ENCODE measurements at regions not wholly inside any gene's neighbourhood (a gene's known extent, or its start where the extent isn't known, plus 50 kb on each side); places are given as distances from the start of the nearest gene placed in this dataset.
A peak's percentile ranks its signal among the peaks of the same experiment; 100 is the strongest.

GRCh38 chr14:77985211-77985615 is 185.0 kb upstream of the NRXN3 start:
- H3K4me1 ChIP-seq (ENCODE audit: insufficient read depth, low read length, poor library complexity, severe bottlenecking), result peaks cover 23% of the 10 kb centered on the region

GRCh38 chr14:77986773-77987172 is 183.4 kb upstream of the NRXN3 start:
- H3K27me3 ChIP-seq (ENCODE audit: insufficient read depth, low read length, poor library complexity, severe bottlenecking), result no peaks in the 10 kb centered on the region
- no peaks in the 10 kb centered on the region for H4K20me1 ChIP-seq (ENCODE audit: insufficient read depth, low read length, poor library complexity, severe bottlenecking)
- H2AFZ ChIP-seq (ENCODE audit: low read length), result no peak overlapping the region
- H3K9me2 ChIP-seq (replicated peaks; ENCODE audit: low read depth, low read length), result no peaks in the 10 kb centered on the region
- no peak for TF ChIP-seq CTCF (conservative IDR thresholded peaks at IDR 0.05; ENCODE audit: low read length)
- no peak for TF ChIP-seq EZH2phosphoT487 (IDR thresholded peaks at IDR 0.05; ENCODE audit: borderline replicate concordance)
- H3F3A ChIP-seq (ENCODE audit: low read depth), result no peaks in the 10 kb centered on the region
- no peak overlapping the region for H3K4me3 ChIP-seq (ENCODE audit: low read length, poor library complexity, severe bottlenecking)
- peaks cover 22% of the 10 kb centered on the region for H3K4me1 ChIP-seq (ENCODE audit: insufficient read depth, low read length, poor library complexity, severe bottlenecking)
- H3K4me2 ChIP-seq (ENCODE audit: low read depth, low read length, poor library complexity, severe bottlenecking), result no peak overlapping the region
- no peaks in the 10 kb centered on the region for H3K9me3 ChIP-seq (ENCODE audit: insufficient read depth, low read depth, low read length)
- no peak overlapping the region for H3K9ac ChIP-seq (ENCODE audit: low read depth, low read length, poor library complexity, severe bottlenecking)
- no peaks in the 10 kb centered on the region for H3K79me2 ChIP-seq (ENCODE audit: insufficient read depth, low read length)
- H3K36me3 ChIP-seq (ENCODE audit: insufficient read depth, low read length), result no peaks in the 10 kb centered on the region

More at GRCh38 chr14:77985211-77985615, 185.0 kb upstream of the NRXN3 start:
- no peaks in the 10 kb centered on the region for H3K79me2 ChIP-seq (ENCODE audit: insufficient read depth, low read length)
- no peaks in the 10 kb centered on the region for H3K27me3 ChIP-seq (ENCODE audit: insufficient read depth, low read length, poor library complexity, severe bottlenecking)
- H3K9ac ChIP-seq (ENCODE audit: low read depth, low read length, poor library complexity, severe bottlenecking), result peak overlapping the region; percentile 33
- peak overlapping the region; percentile 60 for H3K4me2 ChIP-seq (ENCODE audit: low read depth, low read length, poor library complexity, severe bottlenecking)
- no peak for TF ChIP-seq CTCF (conservative IDR thresholded peaks at IDR 0.05; ENCODE audit: low read length)
- no peak for TF ChIP-seq EZH2phosphoT487 (IDR thresholded peaks at IDR 0.05; ENCODE audit: borderline replicate concordance)
- no peaks in the 10 kb centered on the region for H3K9me3 ChIP-seq (ENCODE audit: insufficient read depth, low read depth, low read length)
- H3F3A ChIP-seq (ENCODE audit: low read depth), result no peaks in the 10 kb centered on the region
- H2AFZ ChIP-seq (ENCODE audit: low read length), result peak overlapping the region; percentile 19
- H3K36me3 ChIP-seq (ENCODE audit: insufficient read depth, low read length), result no peaks in the 10 kb centered on the region
- peak overlapping the region; percentile 28 for H3K4me3 ChIP-seq (ENCODE audit: low read length, poor library complexity, severe bottlenecking)
- H3K9me2 ChIP-seq (replicated peaks; ENCODE audit: low read depth, low read length), result no peaks in the 10 kb centered on the region
- no peaks in the 10 kb centered on the region for H4K20me1 ChIP-seq (ENCODE audit: insufficient read depth, low read length, poor library complexity, severe bottlenecking)

GRCh38 chr14:77988096-77988870 is 181.9 kb upstream of the NRXN3 start:
- Histone ChIP-seq H3K9ac (ENCODE audit: low read depth, low read length, poor library complexity, severe bottlenecking) (no peak overlapping the region), H3K27me3 (ENCODE audit: insufficient read depth, low read length, poor library complexity, severe bottlenecking) (no peaks in the 10 kb centered on the region), H3K4me3 (ENCODE audit: low read length, poor library complexity, severe bottlenecking) (no peak overlapping the region), H3K9me2 (replicated peaks; ENCODE audit: low read depth, low read length) (no peaks in the 10 kb centered on the region), H2AFZ (ENCODE audit: low read length) (no peak overlapping the region), H3K4me2 (ENCODE audit: low read depth, low read length, poor library complexity, severe bottlenecking) (no peak overlapping the region), H3K9me3 (ENCODE audit: insufficient read depth, low read depth, low read length) (no peaks in the 10 kb centered on the region), H3K36me3 (ENCODE audit: insufficient read depth, low read length) (no peaks in the 10 kb centered on the region), H3F3A (ENCODE audit: low read depth) (no peaks in the 10 kb centered on the region), H4K20me1 (ENCODE audit: insufficient read depth, low read length, poor library complexity, severe bottlenecking) (no peaks in the 10 kb centered on the region), H3K4me1 (ENCODE audit: insufficient read depth, low read length, poor library complexity, severe bottlenecking) (peaks cover 14% of the 10 kb centered on the region), H3K79me2 (ENCODE audit: insufficient read depth, low read length) (no peaks in the 10 kb centered on the region)
- no peak for TF ChIP-seq CTCF (conservative IDR thresholded peaks at IDR 0.05; ENCODE audit: low read length)
- TF ChIP-seq EZH2phosphoT487 (IDR thresholded peaks at IDR 0.05; ENCODE audit: borderline replicate concordance), result no peak

Measured in Loucy (cell line).